Right forelimb (tissue), 1 donor: ENCODE measurements at regions not wholly inside any gene's neighbourhood (a gene's known extent, or its start where the extent isn't known, plus 50 kb on each side); places are given as distances from the start of the nearest gene placed in this dataset.

ENCODE experiments used
- DNase-seq: peaks from one replicate; pipeline ENCODE4 v3.0.0-alpha.2; 2018

GRCh38 chr1:217196616-217197015 lies 434.3 kb downstream of the GPATCH2 start:
- DNase-seq: no peak

GRCh38 chr1:217193151-217193550 lies 437.7 kb downstream of the GPATCH2 start:
- no peak for DNase-seq

GRCh38 chr1:217191441-217191840 lies 439.4 kb downstream of the GPATCH2 start:
- no peak for DNase-seq

GRCh38 chr1:217190359-217190758 lies 440.5 kb downstream of the GPATCH2 start:
- DNase-seq: no peak

GRCh38 chr1:217189362-217189761 lies 441.5 kb downstream of the GPATCH2 start:
- no peak for DNase-seq

- no peak for DNase-seq
Observed at GRCh38 chr1:217188280-217189237, 442.3 kb downstream of the GPATCH2 start.

GRCh38 chr1:217186664-217187063 lies 444.2 kb downstream of the GPATCH2 start:
- no peak for DNase-seq

- DNase-seq: no peak
Observed at GRCh38 chr1:217184854-217185253, 446.0 kb downstream of the GPATCH2 start.

GRCh38 chr1:217182992-217183391 lies 447.9 kb downstream of the GPATCH2 start:
- DNase-seq: no peak

GRCh38 chr1:217181756-217182155 lies 449.1 kb downstream of the GPATCH2 start:
- DNase-seq: no peak

GRCh38 chr1:217181176-217181746 lies 449.6 kb downstream of the GPATCH2 start:
- no peak for DNase-seq

- no peak for DNase-seq
Observed at GRCh38 chr1:217180443-217180842, 450.4 kb downstream of the GPATCH2 start.

GRCh38 chr1:217164403-217164802 lies 441.2 kb upstream of the ESRRG start:
- no peak for DNase-seq

- no peak for DNase-seq
Observed at GRCh38 chr1:217153361-217153760, 430.1 kb upstream of the ESRRG start.

GRCh38 chr1:217150366-217150765 lies 427.1 kb upstream of the ESRRG start:
- DNase-seq: no peak

- DNase-seq: no peak
Observed at GRCh38 chr1:217149791-217150190, 426.6 kb upstream of the ESRRG start.

GRCh38 chr1:217141711-217142110 lies 418.5 kb upstream of the ESRRG start:
- no peak for DNase-seq

- DNase-seq: no peak
Observed at GRCh38 chr1:217140041-217140901, 417.0 kb upstream of the ESRRG start.

GRCh38 chr1:217139513-217139912 lies 416.3 kb upstream of the ESRRG start:
- DNase-seq: no peak

- DNase-seq: no peak
Observed at GRCh38 chr1:217138799-217139466, 415.7 kb upstream of the ESRRG start.

- DNase-seq: no peak
Observed at GRCh38 chr1:217138173-217138765, 415.0 kb upstream of the ESRRG start.

GRCh38 chr1:217137210-217137881 lies 414.1 kb upstream of the ESRRG start:
- no peak for DNase-seq
